ENCODE measurements at regions not wholly inside any gene's neighbourhood (a gene's known extent, or its start where the extent isn't known, plus 50 kb on each side); places are given as distances from the start of the nearest gene placed in this dataset.

GRCh38 chr5:42877431-42877830 lies 65.7 kb upstream of the SELENOP start:
- TF ChIP-seq CTCF (IDR thresholded peaks at IDR 0.05) (no peak), POLR2A (IDR thresholded peaks at IDR 0.05) (no peak)

Measured in adrenal gland (tissue), 5 donors.